ENCODE measurements at regions not wholly inside any gene's neighbourhood (a gene's known extent, or its start where the extent isn't known, plus 50 kb on each side); places are given as distances from the start of the nearest gene placed in this dataset.

GRCh38 chr9:18017136-18017535, 438.3 kb downstream of the SH3GL2 start:
- WGBS, 2 experiments (ENCODE audit: extremely low coverage in 2 of 2, insufficient read length in 1 of 2): no CpG with 5 or more reads among the region's 1 CpG
- H3K4me3 ChIP-seq (ENCODE audit: insufficient read depth, low read depth, low read length): no peak overlapping the region
- H2BK120ac ChIP-seq (ENCODE audit: low read depth, low read length): no peak overlapping the region
- no peak overlapping the region for H2AK5ac ChIP-seq (ENCODE audit: low read depth, low read length)
- H3K56ac ChIP-seq (ENCODE audit: extremely low read depth, insufficient read depth, low read length): no peak overlapping the region
- DNase-seq (no peak), ATAC-seq (ENCODE audit: low read depth) (no peak)
- no peak overlapping the region for H3K14ac ChIP-seq (replicated peaks; ENCODE audit: low read depth, low read length)
- POLR2A ChIA-PET (ENCODE audit: unreplicated experiment): no interaction called here
- TF ChIP-seq RFX5 (IDR thresholded peaks at IDR 0.05; ENCODE audit: low read depth, low read length): no peak
- no peak for TF ChIP-seq USF2 (IDR thresholded peaks at IDR 0.05; ENCODE audit: low read depth, low read length)
- no peak for TF ChIP-seq FOS (IDR thresholded peaks at IDR 0.05; ENCODE audit: low read depth, low read length)
- TF ChIP-seq SMC3 (IDR thresholded peaks at IDR 0.05; ENCODE audit: low read depth, low read length): no peak
- TF ChIP-seq RAD21 (IDR thresholded peaks at IDR 0.05; ENCODE audit: low read length): no peak
- TF ChIP-seq CHD1 (IDR thresholded peaks at IDR 0.05; ENCODE audit: low read depth, low read length): no peak
- TF ChIP-seq CTCF (conservative IDR thresholded peaks at IDR 0.05; ENCODE audit: low read depth, low read length): no peak
- no peak overlapping the region for H3K4ac ChIP-seq (ENCODE audit: low read depth, low read length)
- H3K9me1 ChIP-seq (ENCODE audit: insufficient read depth, low read length): no peaks in the 10 kb centered on the region
- H4K91ac ChIP-seq (ENCODE audit: insufficient read depth, low read depth, low read length): no peak overlapping the region
- no peak overlapping the region for H3K4me2 ChIP-seq (ENCODE audit: low read depth, low read length)
- CTCF ChIA-PET: no interaction called here
- in situ Hi-C loops (cut with MboI; ENCODE audit: low sequenced_read_pairs) (no loop called here), dilution Hi-C loops (cut with HindIII; ENCODE audit: low sequenced_read_pairs, unreplicated experiment) (no loop called here), intact Hi-C loops (cut with micrococcal nuclease) (no loop called here)
- H3K9me3 ChIP-seq (ENCODE audit: control insufficient read depth, insufficient read depth, low read length): no peaks in the 10 kb centered on the region
- no peaks in the 10 kb centered on the region for H4K20me1 ChIP-seq (ENCODE audit: insufficient read depth, low read length)
- no peak overlapping the region for H2AFZ ChIP-seq (replicated peaks; ENCODE audit: low read length, poor library complexity)
- no peak overlapping the region for H4K8ac ChIP-seq (ENCODE audit: low read depth in 2 of 2, low read length in 2 of 2)
- H2AK9ac ChIP-seq (replicated peaks; ENCODE audit: low read depth, low read length, poor library complexity): no peak overlapping the region
- H3K79me1 ChIP-seq (ENCODE audit: low read depth in 1 of 2, low read length in 2 of 2): no peaks in the 10 kb centered on the region
- no peaks in the 10 kb centered on the region for H3K4me1 ChIP-seq (ENCODE audit: control insufficient read depth, insufficient read depth, low read length)
- H3K27ac ChIP-seq (ENCODE audit: insufficient read depth, low read length): no peak overlapping the region
- H3K18ac ChIP-seq (ENCODE audit: low read depth, low read length): no peak overlapping the region
- no peak overlapping the region for H3K9ac ChIP-seq (ENCODE audit: low read depth, low read length)
- no peak overlapping the region for H4K5ac ChIP-seq (ENCODE audit: low read depth, low read length)
- no peak overlapping the region for H2BK5ac ChIP-seq (ENCODE audit: low read depth, low read length, poor library complexity, severe bottlenecking)
- H3K27me3 ChIP-seq (ENCODE audit: control insufficient read depth, insufficient read depth, low read length): no peaks in the 10 kb centered on the region
- no peak overlapping the region for H2BK20ac ChIP-seq (ENCODE audit: low read depth, low read length)
- no TSS peak for BruUV-seq (replicated peaks)
- H3K23ac ChIP-seq (ENCODE audit: low read depth, low read length): no peak overlapping the region
- H3K36me3 ChIP-seq (ENCODE audit: control insufficient read depth, insufficient read depth, low read length): no peaks in the 10 kb centered on the region
- no peak overlapping the region for H2BK15ac ChIP-seq (ENCODE audit: low read depth, low read length)
